Mucosa of descending colon (tissue), 3 donors: ENCODE measurements at regions not wholly inside any gene's neighbourhood (a gene's known extent, or its start where the extent isn't known, plus 50 kb on each side); places are given as distances from the start of the nearest gene placed in this dataset.

Experiments used
- ATAC-seq: fragments of 200-7000 bp; cut with Tn5 transposase; one replicate; pipeline ENCODE4 v1.9.1; 2020; ENCODE audit warnings: mild to moderate bottlenecking, moderate library complexity
- DNase-seq, 3 donors: peaks; one replicate each; pipeline ENCODE4 v3.0.0-alpha.2; 2020
- H3K36me3 ChIP-seq: fragments of 200-600 bp; one replicate; pipeline ENCODE4 v1.8.0; 2021; ENCODE audit warnings: low read depth, mild to moderate bottlenecking
- H3K4me1 ChIP-seq: fragments of 200-600 bp; one replicate; pipeline ENCODE4 v1.8.0; 2021; ENCODE audit warnings: low read depth, mild to moderate bottlenecking
- H3K4me3 ChIP-seq: fragments of 200-600 bp; one replicate; pipeline ENCODE4 v1.8.0; 2021; ENCODE audit warnings: mild to moderate bottlenecking
- H3K9me3 ChIP-seq: fragments of 200-600 bp; one replicate; pipeline ENCODE4 v1.8.0; 2021; ENCODE audit warnings: mild to moderate bottlenecking
- intact Hi-C, 2 donors: fragments of 100-400 bp; cut with DNase I in 1 of 2; cut with micrococcal nuclease in 1 of 2; formaldehyde crosslinking; loops; one replicate each; pipeline versions ENCODE4 v1.11.0 to v1.11.1; 2022; cut with DNase I, micrococcal nuclease
- TF ChIP-seq, protein P1 (sequence below): fragments of 200-600 bp; IDR thresholded peaks from one replicate; pipeline ENCODE4 v1.8.0; 2022; ENCODE audit warnings: antibody characterized with exemption, mild to moderate bottlenecking
- donor health status: DM: no; HTN: no; CAD: no; lungs with moderate emphysema.
- donor health status: DM: no; HTN: no; CAD: no.
- donor health status: DM: no; HTN: yes; CAD: no.

DNA sequence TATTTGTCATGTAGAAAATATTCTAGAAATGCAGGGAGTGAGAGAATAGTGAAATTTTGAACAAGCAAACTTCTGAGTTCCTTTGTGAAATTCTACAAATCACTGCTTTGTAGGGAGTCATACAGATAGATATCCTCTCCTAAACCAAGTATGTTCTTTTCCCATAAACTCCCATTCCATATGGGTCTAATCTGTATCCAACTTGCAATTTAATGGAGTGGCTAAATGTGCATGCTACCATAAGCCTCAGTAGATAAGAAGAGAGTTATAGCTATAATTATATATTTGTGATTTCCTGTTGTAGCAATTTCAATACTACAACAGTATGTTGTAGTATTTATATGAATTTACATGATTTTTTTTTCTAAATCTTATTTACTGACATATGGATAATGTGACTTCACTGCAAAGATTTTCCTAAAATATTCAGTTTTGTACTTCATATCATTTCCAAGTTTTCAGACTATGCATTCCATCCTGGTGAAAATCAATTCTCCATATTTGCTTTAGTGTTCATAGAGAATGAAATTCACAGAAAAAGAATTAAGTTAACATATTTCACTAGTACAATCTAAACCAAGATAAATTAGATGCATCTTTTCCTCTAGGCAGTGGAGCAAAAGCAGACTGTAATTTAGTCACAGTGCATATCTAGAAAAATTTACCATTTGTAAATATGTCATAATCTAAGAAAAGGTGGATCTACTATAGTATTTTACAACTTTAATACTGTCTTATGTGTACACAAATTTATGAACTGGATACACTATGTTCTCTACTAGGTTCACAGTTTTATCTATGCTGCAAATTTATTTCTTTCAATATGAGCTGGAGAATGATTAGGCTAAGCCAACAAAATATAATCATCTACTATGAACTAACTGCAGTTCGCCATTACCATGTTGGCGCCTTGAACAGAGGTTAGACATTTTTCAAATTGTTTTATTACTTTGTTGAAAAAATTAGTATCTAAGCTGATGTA is 372.9 kb upstream of the NDST3 start:
- ATAC-seq: peak; percentile 62
- TF ChIP-seq, protein P1, sequence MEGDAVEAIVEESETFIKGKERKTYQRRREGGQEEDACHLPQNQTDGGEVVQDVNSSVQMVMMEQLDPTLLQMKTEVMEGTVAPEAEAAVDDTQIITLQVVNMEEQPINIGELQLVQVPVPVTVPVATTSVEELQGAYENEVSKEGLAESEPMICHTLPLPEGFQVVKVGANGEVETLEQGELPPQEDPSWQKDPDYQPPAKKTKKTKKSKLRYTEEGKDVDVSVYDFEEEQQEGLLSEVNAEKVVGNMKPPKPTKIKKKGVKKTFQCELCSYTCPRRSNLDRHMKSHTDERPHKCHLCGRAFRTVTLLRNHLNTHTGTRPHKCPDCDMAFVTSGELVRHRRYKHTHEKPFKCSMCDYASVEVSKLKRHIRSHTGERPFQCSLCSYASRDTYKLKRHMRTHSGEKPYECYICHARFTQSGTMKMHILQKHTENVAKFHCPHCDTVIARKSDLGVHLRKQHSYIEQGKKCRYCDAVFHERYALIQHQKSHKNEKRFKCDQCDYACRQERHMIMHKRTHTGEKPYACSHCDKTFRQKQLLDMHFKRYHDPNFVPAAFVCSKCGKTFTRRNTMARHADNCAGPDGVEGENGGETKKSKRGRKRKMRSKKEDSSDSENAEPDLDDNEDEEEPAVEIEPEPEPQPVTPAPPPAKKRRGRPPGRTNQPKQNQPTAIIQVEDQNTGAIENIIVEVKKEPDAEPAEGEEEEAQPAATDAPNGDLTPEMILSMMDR: no peak
- Histone ChIP-seq H3K9me3 (no peaks in the 10 kb centered on the region), H3K4me1 (peaks cover 6% of the 10 kb centered on the region), H3K4me3 (no peak overlapping the region), H3K36me3 (no peaks in the 10 kb centered on the region)
- no peak for DNase-seq
- intact Hi-C loops: no loop called here

DNA sequence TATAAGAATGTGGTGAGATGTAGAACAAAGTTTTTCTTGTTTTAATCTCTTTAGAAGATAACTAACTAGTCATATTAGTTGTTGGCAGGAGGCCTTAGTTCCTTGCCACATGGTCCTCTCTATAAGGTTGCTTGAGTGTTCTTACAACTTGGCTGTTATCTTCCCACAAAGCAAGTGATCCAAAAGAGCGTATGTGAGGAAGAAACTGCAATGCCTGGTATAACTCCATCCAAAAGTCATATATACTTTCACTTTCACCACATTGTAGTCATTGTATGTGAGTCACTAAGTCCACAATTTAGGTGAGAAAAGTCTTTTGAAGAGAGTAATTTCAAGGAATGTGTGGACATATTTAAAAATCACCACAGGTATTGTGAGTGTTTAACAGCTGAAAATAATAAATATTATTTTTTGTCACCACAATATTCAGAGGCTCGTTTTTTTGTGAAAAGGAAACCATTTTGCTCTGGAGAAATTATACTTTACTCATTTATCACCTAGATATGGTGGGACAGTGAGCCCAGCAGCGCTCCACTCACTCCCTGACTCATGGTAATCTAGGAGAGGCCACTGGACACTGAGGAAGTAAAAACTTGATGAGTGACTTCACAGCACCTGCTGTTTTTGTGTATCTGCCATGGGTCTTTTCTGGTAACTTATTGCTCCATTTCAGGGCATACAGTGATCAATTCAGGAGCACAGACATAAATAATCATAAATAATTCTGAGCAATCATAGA is 369.4 kb upstream of the NDST3 start:
- TF ChIP-seq, protein P1: no peak

DNA sequence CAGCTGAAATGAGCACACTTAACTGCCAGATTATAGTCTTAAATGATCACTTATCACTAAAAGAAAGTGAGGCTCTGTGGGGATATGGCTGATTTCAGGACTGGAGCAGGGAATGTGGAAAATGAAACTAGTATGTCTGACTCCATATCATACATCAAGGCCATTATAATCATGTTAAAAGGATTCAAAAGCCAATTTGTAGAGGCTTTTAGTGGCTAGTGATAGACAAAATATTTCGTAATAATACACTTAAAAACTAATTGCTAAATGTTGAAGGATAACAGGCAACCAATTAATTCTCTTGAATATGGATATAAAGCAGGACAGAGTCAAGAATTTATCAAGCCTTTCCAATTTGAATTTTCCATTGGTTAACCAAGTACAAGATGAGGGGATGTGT is 358.1 kb upstream of the NDST3 start:
- ATAC-seq: no peak
- H3K9me3 ChIP-seq: no peaks in the 10 kb centered on the region
- intact Hi-C loops: no loop called here
- TF ChIP-seq, protein P1: no peak
- H3K36me3 ChIP-seq: no peaks in the 10 kb centered on the region
- DNase-seq: no peak
- H3K4me3 ChIP-seq: no peak overlapping the region
- no peaks in the 10 kb centered on the region for H3K4me1 ChIP-seq

More for the DNA sequence above, 369.4 kb upstream of the NDST3 start:
- ATAC-seq (peak; percentile 83), DNase-seq (no peak)
- Histone ChIP-seq H3K36me3 (no peaks in the 10 kb centered on the region), H3K4me1 (peaks cover 6% of the 10 kb centered on the region), H3K9me3 (no peaks in the 10 kb centered on the region), H3K4me3 (no peak overlapping the region)
- intact Hi-C loops: no loop called here

DNA sequence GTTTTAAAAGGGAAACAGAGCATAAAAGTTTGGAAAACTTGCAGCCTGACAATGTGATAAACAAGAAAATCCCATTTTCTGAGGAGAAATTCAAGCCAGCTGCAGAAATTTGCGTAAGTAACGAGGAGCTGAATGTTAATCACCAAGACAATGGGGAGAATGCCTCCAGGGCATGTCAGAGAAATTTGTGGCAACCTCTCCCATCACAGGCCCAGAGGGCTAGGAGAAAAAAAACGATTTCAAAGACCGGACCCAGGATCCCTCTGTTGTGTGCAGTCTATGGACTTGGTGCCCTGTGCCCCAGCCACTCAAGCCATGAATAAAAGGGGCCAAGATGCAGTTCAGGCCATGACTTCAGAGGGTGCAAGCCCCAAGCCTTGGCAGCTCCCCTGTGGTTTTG is 355.4 kb upstream of the NDST3 start:
- no peak overlapping the region for H3K4me3 ChIP-seq
- TF ChIP-seq, protein P1: no peak
- no peak for ATAC-seq
- no peaks in the 10 kb centered on the region for H3K4me1 ChIP-seq
- H3K9me3 ChIP-seq: no peaks in the 10 kb centered on the region
- DNase-seq: no peak
- no peaks in the 10 kb centered on the region for H3K36me3 ChIP-seq
- intact Hi-C loops: no loop called here

DNA sequence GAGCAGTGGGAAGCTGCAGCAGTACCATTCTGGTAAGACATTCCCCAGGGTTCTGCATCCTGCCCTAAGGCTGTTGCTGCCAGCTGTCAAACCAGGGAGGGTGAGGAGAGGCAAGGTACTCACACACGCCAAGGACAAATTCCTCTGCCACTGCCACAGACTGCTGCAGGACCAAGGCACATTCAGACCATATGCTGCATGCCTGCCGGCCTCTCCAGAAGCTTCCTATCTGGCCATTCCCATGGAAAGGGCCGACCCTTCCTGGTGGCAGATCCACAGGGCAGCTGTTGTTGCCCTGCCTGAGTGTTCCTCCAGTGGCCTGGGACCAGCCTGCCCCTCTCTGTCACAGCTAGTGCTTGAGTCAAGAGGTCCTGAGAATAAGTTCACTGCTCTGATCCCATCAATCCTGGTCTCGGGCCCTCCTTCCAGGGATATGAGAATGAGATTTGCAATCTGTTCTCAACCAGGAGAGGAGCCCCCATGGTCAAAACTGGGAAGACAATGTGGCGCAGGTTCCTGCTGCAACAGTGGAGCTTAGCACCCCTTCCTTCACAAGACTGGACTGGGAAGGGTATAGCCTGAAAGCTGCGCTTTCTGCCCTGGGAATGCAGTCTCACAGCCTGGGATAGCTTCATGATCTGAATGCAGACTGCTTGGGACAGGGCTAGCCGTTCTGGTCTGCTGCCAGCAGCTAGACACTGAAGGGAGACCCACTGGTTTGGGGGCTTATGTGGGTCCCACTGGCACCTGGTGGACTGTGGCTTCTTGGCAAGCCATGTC is 342.5 kb upstream of the NDST3 start:
- no peaks in the 10 kb centered on the region for H3K9me3 ChIP-seq
- intact Hi-C loops: no loop called here
- TF ChIP-seq, protein P1: no peak
- no peaks in the 10 kb centered on the region for H3K4me1 ChIP-seq
- H3K36me3 ChIP-seq: no peaks in the 10 kb centered on the region
- ATAC-seq: no peak
- no peak overlapping the region for H3K4me3 ChIP-seq
- DNase-seq: no peak
